Pancreas (tissue), 10 donors: ENCODE measurements at regions not wholly inside any gene's neighbourhood (a gene's known extent, or its start where the extent isn't known, plus 50 kb on each side); places are given as distances from the start of the nearest gene placed in this dataset.
A peak's percentile ranks its signal among the peaks of the same experiment; 100 is the strongest.

Experiments used
- ATAC-seq, 4 donors: fragments of 200-7000 bp; cut with Tn5 transposase; one replicate each; pipeline versions ENCODE4 v1.8.0 to v1.9.1; 2020; ENCODE audit warnings: mild to moderate bottlenecking in 4 of 4, moderate library complexity in 4 of 4
- DNase-seq, 6 donors: peaks; one replicate each; pipeline ENCODE4 v3.0.0-alpha.2; 2020
- FAIRE-seq: peaks from 2 replicates; lab custom pipeline; 2012; peaks lifted over from hg19 to GRCh38; lab: Jason Lieb, UNC
- H3K27ac ChIP-seq, 4 donors: fragments of 200-600 bp; sonication (generic); 1 replicate in 3 of 4; 2 replicates in 1 of 4; pipeline versions ENCODE4 v1.5.0 to v1.8.0; 2020
- H3K27me3 ChIP-seq, 4 donors: fragments of 200-600 bp; one replicate each; pipeline ENCODE4 v1.8.0; 2021
- H3K36me3 ChIP-seq, 3 donors: fragments of 200-600 bp; sonication (generic) in 1 of 3; one replicate each; pipeline versions ENCODE4 v1.5.0 to v1.8.0; 2020 to 2021
- H3K4me1 ChIP-seq, 3 donors: fragments of 200-600 bp; one replicate each; pipeline ENCODE4 v1.8.0; 2021
- H3K4me3 ChIP-seq, 4 donors: fragments of 200-600 bp; sonication (generic) in 2 of 4; one replicate each; pipeline versions ENCODE4 v1.5.0 to v1.8.0; 2020 to 2021
- H3K9me3 ChIP-seq, 4 donors: fragments of 200-600 bp; one replicate each; pipeline ENCODE4 v1.8.0; 2021
- CTCF ChIP-seq, 4 donors: fragments of 200-600 bp; sonication (generic) in 3 of 4; IDR thresholded peaks; one replicate each; pipeline versions ENCODE4 v1.5.0 to v1.8.0; 2021; ENCODE audit warnings: antibody characterized with exemption in 4 of 4
- WGBS, 2 donors: extraction: QIAGEN DNeasy Blood & Tissue Kit; methylation state at CpG; one replicate each; pipeline ENCODE4 v1.1.7; 2013; 5-methylcytosine and 5-hydroxymethylcytosine counted together
- intact Hi-C, 3 donors: fragments of 100-400 bp; cut with DNase I; formaldehyde crosslinking; loops; one replicate each; pipeline versions ENCODE4 v1.11.1 to v1.14.2; 2022
- donor health status: healthy with polysubstance abuse.
- donor health status: DM: no; HTN: no; CAD: no; lungs with moderate emphysema.
- donor health status: DM: no; HTN: no; CAD: no.
- donor health status: control.
- donor health status: control.
- donor health status: Bipolar disorder and iron deficiency.
- donor health status: DM: yes; HTN: yes; CAD: no.
- donor health status: DM: no; HTN: no; CAD: no.
- donor health status: DM: no; HTN: no; CAD: no.
- donor health status: DM: yes; HTN: yes; CAD: no.

- intact Hi-C loops = no loop called here
- FAIRE-seq = no peak
- no peak for ATAC-seq
- Histone ChIP-seq H3K27ac (no peak overlapping the region), H3K4me3 (no peak overlapping the region), H3K27me3 (no peaks in the 10 kb centered on the region), H3K36me3 (no peaks in the 10 kb centered on the region), H3K9me3 (no peaks in the 10 kb centered on the region), H3K4me1 (no peaks in the 10 kb centered on the region)
- DNase-seq = no peak
- TF ChIP-seq CTCF (IDR thresholded peaks at IDR 0.05) = no peak
- 63 to 67% methylated on average over 4 of the region's 4 CpGs for WGBS, 2 donors
These were observed 346.6 kb downstream of the MN1 start for GRCh38 chr22:27454807-27455450.

GRCh38 chr22:27455526-27455925 is 346.0 kb downstream of the MN1 start:
- no peak for FAIRE-seq
- H3K27ac ChIP-seq = no peak overlapping the region
- no peak for DNase-seq
- H3K4me3 ChIP-seq = no peak overlapping the region
- no peaks in the 10 kb centered on the region for H3K9me3 ChIP-seq
- intact Hi-C loops = no loop called here
- no peaks in the 10 kb centered on the region for H3K4me1 ChIP-seq
- H3K36me3 ChIP-seq = no peaks in the 10 kb centered on the region
- no peak for ATAC-seq
- no peak for TF ChIP-seq CTCF (IDR thresholded peaks at IDR 0.05)
- 88 to 95% methylated on average over 2 of the region's 2 CpGs for WGBS, 2 donors
- no peaks in the 10 kb centered on the region for H3K27me3 ChIP-seq

DNA sequence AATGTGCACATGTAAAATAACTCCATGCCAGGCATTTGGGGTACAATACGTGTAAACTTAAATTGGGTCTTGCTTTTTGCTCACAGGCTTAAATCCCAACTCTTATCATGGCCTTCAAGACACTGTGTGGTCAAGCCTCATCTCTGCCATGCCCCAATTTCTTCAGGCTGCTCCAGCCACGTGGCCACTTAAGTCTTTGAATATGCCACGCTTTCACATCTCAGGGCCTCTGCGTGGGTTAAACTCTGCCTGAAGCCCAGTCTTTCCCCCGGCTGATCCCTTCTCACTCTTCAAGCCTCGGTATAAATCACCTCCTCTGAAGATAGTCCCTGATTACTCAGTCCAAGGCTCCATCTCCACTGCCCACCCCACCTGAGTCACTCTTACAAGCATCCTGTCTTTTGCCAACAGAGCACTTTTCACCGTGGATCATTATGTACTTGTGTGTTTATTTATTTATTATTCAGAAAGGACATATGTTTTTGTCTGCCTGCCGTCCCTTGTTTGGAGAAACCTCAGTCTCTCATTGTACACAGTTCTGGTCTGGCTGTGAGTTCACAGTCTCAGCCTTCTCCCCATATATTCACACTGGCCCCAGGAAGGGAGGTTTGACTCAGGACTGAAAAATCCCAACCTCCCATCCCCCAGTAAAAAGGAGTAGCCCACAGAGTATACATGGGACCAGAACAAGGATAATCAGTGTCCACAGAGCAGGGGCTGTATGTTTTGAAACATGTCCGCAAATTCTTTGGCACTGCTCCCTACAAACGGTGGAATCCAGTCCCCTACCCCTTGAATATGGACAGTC is 344.7 kb downstream of the MN1 start:
- Histone ChIP-seq H3K4me3 (no peak overlapping the region), H3K9me3 (no peaks in the 10 kb centered on the region), H3K36me3 (no peaks in the 10 kb centered on the region), H3K27ac (no peak overlapping the region), H3K4me1 (no peaks in the 10 kb centered on the region), H3K27me3 (no peaks in the 10 kb centered on the region)
- DNase-seq (no peak), FAIRE-seq (no peak), ATAC-seq (peak in 1 of 4 donors; percentile 36)
- no peak for TF ChIP-seq CTCF (IDR thresholded peaks at IDR 0.05)
- intact Hi-C loops = no loop called here
- WGBS, 2 donors = 68 to 72% methylated on average over 10 of the region's 10 CpGs

- H3K27ac ChIP-seq = no peak overlapping the region
- WGBS, 2 donors = 37 to 52% methylated on average over 3 of the region's 3 CpGs
- ATAC-seq = no peak
These were observed 341.6 kb downstream of the MN1 start for GRCh38 chr22:27459999-27460398.

More at GRCh38 chr22:27459999-27460398, 341.6 kb downstream of the MN1 start:
- no peak for TF ChIP-seq CTCF (IDR thresholded peaks at IDR 0.05)
- FAIRE-seq (no peak), DNase-seq (no peak)
- Histone ChIP-seq H3K9me3 (no peaks in the 10 kb centered on the region), H3K27me3 (no peaks in the 10 kb centered on the region), H3K4me1 (no peaks in the 10 kb centered on the region), H3K36me3 (no peaks in the 10 kb centered on the region), H3K4me3 (no peak overlapping the region)
- intact Hi-C loops = no loop called here
